ENCODE measurements at regions not wholly inside any gene's neighbourhood (a gene's known extent, or its start where the extent isn't known, plus 50 kb on each side); places are given as distances from the start of the nearest gene placed in this dataset.

DNA sequence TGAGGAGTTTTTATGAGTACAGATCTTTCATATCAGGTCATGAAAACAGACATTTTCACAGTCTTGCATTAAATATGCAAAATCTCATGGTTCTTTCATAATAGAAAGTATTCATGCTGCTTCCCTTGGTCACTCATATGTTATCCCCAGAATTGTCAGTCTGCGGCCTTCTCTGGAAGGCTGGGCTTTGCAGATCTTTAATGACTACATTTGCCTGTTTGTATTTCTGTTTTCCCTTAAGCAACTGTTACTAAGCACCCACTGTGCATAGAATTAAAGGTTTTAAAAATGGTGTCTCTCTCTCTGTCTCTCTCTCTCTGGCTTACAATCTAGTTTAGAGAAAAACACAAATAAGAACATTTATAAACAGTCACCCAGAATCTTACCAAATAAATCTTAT is 456.3 kb downstream of the RIT2 start:
- dilution Hi-C loops (cut with MboI; ENCODE audit: extremely low pct_ligation_motif_present, low sequenced_read_pairs) (no loop called here), intact Hi-C loops (cut with micrococcal nuclease) (no loop called here)
- Histone ChIP-seq H3K27ac (ENCODE audit: insufficient read depth, low read depth, low read length) (no peak overlapping the region), H3K4me2 (ENCODE audit: insufficient read depth, low read length) (no peak overlapping the region), H3K36me3 (ENCODE audit: control insufficient read depth in 2 of 2, extremely low read depth in 1 of 2, insufficient read depth in 2 of 2, low read length in 2 of 2) (no peaks in the 10 kb centered on the region), H3K4me3 (replicated peaks in 1 of 3; ENCODE audit: insufficient read depth in 1 of 3, low read depth in 1 of 3, low read length in 3 of 3) (no peak overlapping the region), H4K20me1 (replicated peaks; ENCODE audit: control insufficient read depth, extremely low read depth, insufficient read depth, low read length) (no peaks in the 10 kb centered on the region), H3K9me1 (replicated peaks; ENCODE audit: control insufficient read depth, extremely low read depth, insufficient read depth, low read length) (no peaks in the 10 kb centered on the region), H3K4me1 (ENCODE audit: control insufficient read depth, extremely low read depth, insufficient read depth, low read length) (no peaks in the 10 kb centered on the region), H3K27me3 (ENCODE audit: control insufficient read depth in 2 of 2, insufficient read depth in 2 of 2, low read length in 2 of 2) (no peaks in the 10 kb centered on the region), H3K9ac (replicated peaks; ENCODE audit: extremely low read depth, insufficient read depth, low read length) (no peak overlapping the region), H2AFZ (ENCODE audit: low read depth, low read length) (no peak overlapping the region), H3K79me2 (ENCODE audit: control insufficient read depth, insufficient read depth, low read length) (no peaks in the 10 kb centered on the region), H3K9me3 (replicated peaks; ENCODE audit: control insufficient read depth, insufficient read depth, low read length) (no peaks in the 10 kb centered on the region)
- ChIA-PET CTCF (no interaction called here), POLR2A (no interaction called here)
- FAIRE-seq (no peak), DNase-seq (ENCODE audit: low read depth, low spot score) (no peak)
- BruUV-seq (replicated peaks) = no TSS peak
- TF ChIP-seq MYC (IDR thresholded peaks at IDR 0.05; ENCODE audit: low read depth, low read length) (no peak), GATA2 (IDR thresholded peaks at IDR 0.05; ENCODE audit: insufficient read depth, insufficient read length, low read depth, low read length) (no peak), POLR2A (IDR thresholded peaks at IDR 0.05; ENCODE audit: low read depth, low read length) (no peak), POLR2AphosphoS5 (IDR thresholded peaks at IDR 0.05; ENCODE audit: insufficient read depth, low read depth, low read length) (no peak), EZH2 (IDR thresholded peaks at IDR 0.05; ENCODE audit: borderline replicate concordance, low read depth, low read length, severe bottlenecking) (no peak), FOS (IDR thresholded peaks at IDR 0.05; ENCODE audit: borderline replicate concordance, insufficient read depth, low read length) (no peak), JUN (IDR thresholded peaks at IDR 0.05; ENCODE audit: borderline replicate concordance, insufficient read depth, insufficient read length, low read depth) (no peak)
- TF ChIP-seq, protein P1, sequence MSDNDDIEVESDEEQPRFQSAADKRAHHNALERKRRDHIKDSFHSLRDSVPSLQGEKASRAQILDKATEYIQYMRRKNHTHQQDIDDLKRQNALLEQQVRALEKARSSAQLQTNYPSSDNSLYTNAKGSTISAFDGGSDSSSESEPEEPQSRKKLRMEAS (IDR thresholded peaks at IDR 0.05; ENCODE audit: insufficient read depth, insufficient read length) = no peak
- TF ChIP-seq, protein P2, sequence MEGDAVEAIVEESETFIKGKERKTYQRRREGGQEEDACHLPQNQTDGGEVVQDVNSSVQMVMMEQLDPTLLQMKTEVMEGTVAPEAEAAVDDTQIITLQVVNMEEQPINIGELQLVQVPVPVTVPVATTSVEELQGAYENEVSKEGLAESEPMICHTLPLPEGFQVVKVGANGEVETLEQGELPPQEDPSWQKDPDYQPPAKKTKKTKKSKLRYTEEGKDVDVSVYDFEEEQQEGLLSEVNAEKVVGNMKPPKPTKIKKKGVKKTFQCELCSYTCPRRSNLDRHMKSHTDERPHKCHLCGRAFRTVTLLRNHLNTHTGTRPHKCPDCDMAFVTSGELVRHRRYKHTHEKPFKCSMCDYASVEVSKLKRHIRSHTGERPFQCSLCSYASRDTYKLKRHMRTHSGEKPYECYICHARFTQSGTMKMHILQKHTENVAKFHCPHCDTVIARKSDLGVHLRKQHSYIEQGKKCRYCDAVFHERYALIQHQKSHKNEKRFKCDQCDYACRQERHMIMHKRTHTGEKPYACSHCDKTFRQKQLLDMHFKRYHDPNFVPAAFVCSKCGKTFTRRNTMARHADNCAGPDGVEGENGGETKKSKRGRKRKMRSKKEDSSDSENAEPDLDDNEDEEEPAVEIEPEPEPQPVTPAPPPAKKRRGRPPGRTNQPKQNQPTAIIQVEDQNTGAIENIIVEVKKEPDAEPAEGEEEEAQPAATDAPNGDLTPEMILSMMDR (IDR thresholded peaks at IDR 0.05; ENCODE audit: extremely low read depth in 1 of 2, insufficient read depth in 1 of 2, low read depth in 1 of 2, low read length in 2 of 2) = no peak

Measured in endothelial cell of umbilical vein (primary cell).